HCT116 (cell line): ENCODE measurements at regions not wholly inside any gene's neighbourhood (a gene's known extent, or its start where the extent isn't known, plus 50 kb on each side); places are given as distances from the start of the nearest gene placed in this dataset.

Experiments
- ATAC-seq: fragments of 200-7000 bp; cut with Tn5 transposase; 2 replicates; pipeline ENCODE4 v1.9.1; 2020; ENCODE audit warnings: mild to moderate bottlenecking, moderate library complexity
- BruUV-seq: library from RNA; stranded (reverse); fragments of 400-500 nt; replicated peaks from 2 replicates; lab custom pipeline; 2021; lab: Mats Ljungman, UMichigan
- CTCF ChIA-PET: fragments of 300-600 bp; sonication (Branson Sonifier 250); formaldehyde crosslinking; loops from one replicate; lab custom pipeline; 2021; ENCODE audit warnings: antibody characterized with exemption; lab: Charles Lee
- POLR2A ChIA-PET: fragments of 300-600, 350-600 bp; sonication (Branson Sonifier 250); formaldehyde crosslinking; loops from one replicate; lab custom pipeline; 2021; ENCODE audit warnings: antibody characterized with exemption; lab: Charles Lee
- RAD21 ChIA-PET, 2 experiments: fragments of 300-600 bp; sonication (Branson Sonifier 250); formaldehyde crosslinking; loops; one replicate each; lab custom pipeline; 2023; ENCODE audit warnings: low total read pairs in 2 of 2; ENCODE audit not compliant: uncharacterized antibody in 2 of 2, unreplicated experiment in 2 of 2, low non-redundant PET in 1 of 2; lab: Charles Lee
- DNase-seq: peaks from one replicate; pipeline ENCODE4 v3.0.0-alpha.2; 2010; ENCODE audit warnings: low read depth, low spot score
- H2AFZ ChIP-seq: fragments of 200-600 bp; shearing (Covaris generic), sonication (generic); 2 replicates; pipeline ENCODE4 v1.6.1; 2017; ENCODE audit warnings: low read depth, mixed run types, mixed read lengths, antibody characterized with exemption, low read length; ENCODE audit not compliant: poor library complexity, severe bottlenecking
- H3K27ac ChIP-seq: 2 replicates; pipeline ENCODE4 v1.5.1; 2012; ENCODE audit warnings: low read depth, low read length
- H3K27me3 ChIP-seq: fragments of 200-600 bp; sonication (generic); 2 replicates; pipeline ENCODE4 v1.6.1; 2016; ENCODE audit warnings: mixed run types, low read length, mixed read lengths; ENCODE audit not compliant: insufficient read depth
- H3K36me3 ChIP-seq, 2 experiments: fragments of 200-500 bp in 1 of 2; fragments of 200-600 bp in 1 of 2; sonication (Bioruptor generic) in 1 of 2; sonication (generic) in 1 of 2; 2 replicates each; pipeline versions ENCODE4 v1.5.1 to v1.6.1; 2014 to 2016; ENCODE audit warnings: low read length in 2 of 2, inconsistent platforms in 1 of 2, mixed read lengths in 1 of 2, mixed run types in 1 of 2; ENCODE audit not compliant: insufficient read depth in 2 of 2, control insufficient read depth in 1 of 2
- H3K4me1 ChIP-seq, 2 experiments: fragments of 200-600 bp in 1 of 2; sonication (generic) in 1 of 2; 2 replicates each; pipeline versions ENCODE4 v1.5.1 to v1.6.1; 2012 to 2017; ENCODE audit warnings: low read length in 2 of 2, inconsistent platforms in 1 of 2, mild to moderate bottlenecking in 1 of 2, mixed read lengths in 1 of 2, mixed run types in 1 of 2, moderate library complexity in 1 of 2; ENCODE audit not compliant: insufficient read depth in 2 of 2, control insufficient read depth in 1 of 2
- H3K4me2 ChIP-seq: fragments of 200-600 bp; sonication (generic); 2 replicates; pipeline ENCODE4 v1.6.1; 2017; ENCODE audit warnings: mixed run types, low read length, mixed read lengths
- H3K4me3 ChIP-seq, 2 experiments: fragments of 200-600 bp in 1 of 2; sonication (generic) in 1 of 2; replicated peaks in 1 of 2; 2 replicates each; pipeline ENCODE4 v1.5.1; 2011 to 2016; ENCODE audit warnings: low read length in 2 of 2, control low read depth in 1 of 2, low read depth in 1 of 2, mild to moderate bottlenecking in 1 of 2, mixed read lengths in 1 of 2, mixed run types in 1 of 2
- H3K79me2 ChIP-seq: fragments of 200-600 bp; sonication (generic); 2 replicates; pipeline ENCODE4 v1.6.1; 2017; ENCODE audit warnings: mild to moderate bottlenecking, mixed run types, low read length, moderate library complexity, mixed read lengths; ENCODE audit not compliant: insufficient read depth
- H3K9ac ChIP-seq: fragments of 200-600 bp; sonication (generic); 2 replicates; pipeline ENCODE4 v1.6.1; 2016; ENCODE audit warnings: low read length, mixed read lengths
- H3K9me2 ChIP-seq: fragments of 200-600 bp; sonication (generic), shearing (Covaris generic); 2 replicates; pipeline ENCODE4 v1.6.1; 2017; ENCODE audit warnings: mixed run types, mild to moderate bottlenecking, moderate library complexity; ENCODE audit not compliant: insufficient read depth
- H3K9me3 ChIP-seq, 2 experiments: fragments of 200-500 bp in 1 of 2; fragments of 200-600 bp in 1 of 2; sonication (Bioruptor generic) in 1 of 2; sonication (generic) in 1 of 2; 2 replicates each; pipeline ENCODE4 v1.6.1; 2014 to 2017; ENCODE audit warnings: low read length in 2 of 2, mixed read lengths in 2 of 2, inconsistent platforms in 1 of 2, low read depth in 1 of 2, mild to moderate bottlenecking in 1 of 2, mixed run types in 1 of 2, moderate library complexity in 1 of 2; ENCODE audit not compliant: control insufficient read depth in 1 of 2, insufficient read depth in 1 of 2
- H4K20me1 ChIP-seq: fragments of 200-600 bp; sonication (generic), shearing (Covaris generic); 2 replicates; pipeline ENCODE4 v1.6.1; 2017; ENCODE audit warnings: mixed run types, mild to moderate bottlenecking, moderate library complexity; ENCODE audit not compliant: insufficient read depth
- CEBPB ChIP-seq: IDR thresholded peaks from 2 replicates; pipeline ENCODE4 v1.6.1; 2012; ENCODE audit warnings: low read depth
- EZH2 ChIP-seq: fragments of 200-600 bp; sonication (generic); IDR thresholded peaks from 2 replicates; pipeline ENCODE4 v1.6.1; 2017; ENCODE audit warnings: antibody characterized with exemption, mixed run types
- FOSL1 ChIP-seq: IDR thresholded peaks from 2 replicates; pipeline ENCODE4 v1.6.1; 2012; ENCODE audit warnings: low read depth
- POLR2A ChIP-seq: IDR thresholded peaks from 2 replicates; pipeline ENCODE4 v1.7.0; 2011; ENCODE audit warnings: borderline replicate concordance; ENCODE audit not compliant: insufficient read depth, insufficient read length; ENCODE audit errors: extremely low read depth
- POLR2AphosphoS5 ChIP-seq: IDR thresholded peaks from 2 replicates; pipeline ENCODE4 v1.6.1; 2011; ENCODE audit warnings: mild to moderate bottlenecking, low read depth, low read length, moderate library complexity
- RAD21 ChIP-seq: IDR thresholded peaks from 2 replicates; pipeline ENCODE4 v1.6.1; 2012; ENCODE audit warnings: low read depth, mild to moderate bottlenecking
- REST ChIP-seq: IDR thresholded peaks from 2 replicates; pipeline ENCODE4 v1.6.1; 2012; ENCODE audit warnings: low read depth
- SIN3A ChIP-seq: IDR thresholded peaks from 2 replicates; pipeline ENCODE4 v1.6.1; 2012; ENCODE audit warnings: low read depth
- TCF7L2 ChIP-seq: IDR thresholded peaks from 2 replicates; pipeline ENCODE4 v1.7.0; 2011; ENCODE audit warnings: borderline replicate concordance, inconsistent platforms; ENCODE audit not compliant: insufficient read depth, insufficient read length; ENCODE audit errors: extremely low read depth
- ZBTB33 ChIP-seq: IDR thresholded peaks from 2 replicates; pipeline ENCODE4 v1.6.1; 2011; ENCODE audit warnings: mild to moderate bottlenecking, low read length, moderate library complexity; ENCODE audit not compliant: insufficient replicate concordance; ENCODE audit errors: extremely low read depth
- ZFX ChIP-seq: fragments of 450-650 bp; IDR thresholded peaks from 2 replicates; pipeline ENCODE4 v1.6.1; 2017
- intact Hi-C: fragments of 100-400 bp; cut with micrococcal nuclease; formaldehyde crosslinking; loops from 2 replicates; pipeline ENCODE4 v1.10.0; 2022

GRCh38 chr15:68517285-68517761, 61.5 kb upstream of the CORO2B start:
- no peak overlapping the region for H3K9ac ChIP-seq
- H3K79me2 ChIP-seq = no peaks in the 10 kb centered on the region
- H4K20me1 ChIP-seq = no peaks in the 10 kb centered on the region
- no TSS peak for BruUV-seq
- no peak overlapping the region for H3K4me2 ChIP-seq
- ChIA-PET POLR2A (no interaction called here), CTCF (no interaction called here), RAD21 (no interaction called here)
- no peak overlapping the region for H2AFZ ChIP-seq
- H3K4me1 ChIP-seq = no peaks in the 10 kb centered on the region
- H3K9me2 ChIP-seq = no peaks in the 10 kb centered on the region
- no peak overlapping the region for H3K4me3 ChIP-seq
- DNase-seq (no peak), ATAC-seq (no peak)
- no peak overlapping the region for H3K27ac ChIP-seq
- TF ChIP-seq REST (no peak), TCF7L2 (no peak), ZFX (no peak), EZH2 (no peak), POLR2A (no peak), FOSL1 (no peak), RAD21 (no peak), POLR2AphosphoS5 (no peak), ZBTB33 (no peak), SIN3A (no peak), CEBPB (no peak)
- no peaks in the 10 kb centered on the region for H3K36me3 ChIP-seq
- intact Hi-C loops = no loop called here
- H3K27me3 ChIP-seq = no peaks in the 10 kb centered on the region
- H3K9me3 ChIP-seq = no peaks in the 10 kb centered on the region
